ENCODE measurements at regions not wholly inside any gene's neighbourhood (a gene's known extent, or its start where the extent isn't known, plus 50 kb on each side); places are given as distances from the start of the nearest gene placed in this dataset.

- peaks cover 47% of the 10 kb centered on the region for H3K4me1 Mint-ChIP-seq
- H3K9me3 Mint-ChIP-seq = no peaks in the 10 kb centered on the region
- H3K36me3 Mint-ChIP-seq (ENCODE audit: low read depth) = no peaks in the 10 kb centered on the region
- peak overlapping the region; percentile 2 for H3K27ac Mint-ChIP-seq (ENCODE audit: unreplicated experiment)
- DNase-seq (ENCODE audit: low read depth, low spot score) = peak; percentile 21
- H3K27me3 Mint-ChIP-seq (ENCODE audit: low read depth) = no peaks in the 10 kb centered on the region
- peak overlapping the region; percentile 36 for H3K4me3 Mint-ChIP-seq
- no peak for TF ChIP-seq CTCF (conservative IDR thresholded peaks at IDR 0.05)
These were observed 190.6 kb downstream of the TMX1 start for GRCh38 chr14:51430633-51431032.

DNA sequence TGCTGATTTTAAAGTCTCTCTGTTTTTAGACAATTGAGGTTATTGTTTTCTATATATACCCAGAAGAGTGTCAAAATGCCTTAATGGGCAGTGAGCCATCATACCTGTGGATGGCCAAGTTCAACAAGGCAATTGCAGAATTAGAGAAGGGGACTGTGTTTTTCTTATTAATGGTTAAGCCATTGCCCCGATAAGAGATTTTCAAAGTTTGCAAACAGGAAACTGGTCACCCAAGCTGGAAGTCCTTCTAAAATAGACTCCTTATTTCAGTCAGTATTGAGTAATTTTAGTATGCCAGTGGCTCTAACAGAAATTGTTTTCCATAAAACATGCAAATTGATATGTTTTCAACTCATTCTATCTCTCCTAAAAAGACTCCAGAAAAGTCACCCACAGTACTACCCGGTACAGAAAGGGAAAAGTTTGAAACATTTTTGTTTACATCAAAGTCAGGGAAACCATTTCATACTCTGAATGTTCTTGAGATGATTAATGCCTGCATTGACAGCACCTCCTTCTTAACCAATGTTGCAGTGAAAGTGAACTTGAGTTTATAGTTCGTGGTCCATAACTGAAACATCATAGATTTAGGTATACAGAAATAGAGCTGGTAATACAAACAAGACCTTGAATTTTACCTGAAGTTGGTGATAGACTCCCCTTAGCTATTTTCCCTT is 191.1 kb downstream of the TMX1 start:
- Mint-ChIP-seq H3K9me3 (peaks cover 4% of the 10 kb centered on the region), H3K4me1 (peaks cover 47% of the 10 kb centered on the region), H3K36me3 (ENCODE audit: low read depth) (no peaks in the 10 kb centered on the region), H3K4me3 (peak overlapping the region; percentile 36), H3K27me3 (ENCODE audit: low read depth) (no peaks in the 10 kb centered on the region), H3K27ac (ENCODE audit: unreplicated experiment) (peak overlapping the region; percentile 2)
- no peak for DNase-seq (ENCODE audit: low read depth, low spot score)
- no peak for TF ChIP-seq CTCF (conservative IDR thresholded peaks at IDR 0.05)

GRCh38 chr14:51431741-51432140 is 191.7 kb downstream of the TMX1 start:
- TF ChIP-seq CTCF (conservative IDR thresholded peaks at IDR 0.05) = no peak
- Mint-ChIP-seq H3K36me3 (ENCODE audit: low read depth) (no peaks in the 10 kb centered on the region), H3K27ac (ENCODE audit: unreplicated experiment) (no peak overlapping the region), H3K27me3 (ENCODE audit: low read depth) (no peaks in the 10 kb centered on the region), H3K4me3 (no peak overlapping the region), H3K9me3 (peaks cover 7% of the 10 kb centered on the region), H3K4me1 (peaks cover 47% of the 10 kb centered on the region)
- no peak for DNase-seq (ENCODE audit: low read depth, low spot score)

DNA sequence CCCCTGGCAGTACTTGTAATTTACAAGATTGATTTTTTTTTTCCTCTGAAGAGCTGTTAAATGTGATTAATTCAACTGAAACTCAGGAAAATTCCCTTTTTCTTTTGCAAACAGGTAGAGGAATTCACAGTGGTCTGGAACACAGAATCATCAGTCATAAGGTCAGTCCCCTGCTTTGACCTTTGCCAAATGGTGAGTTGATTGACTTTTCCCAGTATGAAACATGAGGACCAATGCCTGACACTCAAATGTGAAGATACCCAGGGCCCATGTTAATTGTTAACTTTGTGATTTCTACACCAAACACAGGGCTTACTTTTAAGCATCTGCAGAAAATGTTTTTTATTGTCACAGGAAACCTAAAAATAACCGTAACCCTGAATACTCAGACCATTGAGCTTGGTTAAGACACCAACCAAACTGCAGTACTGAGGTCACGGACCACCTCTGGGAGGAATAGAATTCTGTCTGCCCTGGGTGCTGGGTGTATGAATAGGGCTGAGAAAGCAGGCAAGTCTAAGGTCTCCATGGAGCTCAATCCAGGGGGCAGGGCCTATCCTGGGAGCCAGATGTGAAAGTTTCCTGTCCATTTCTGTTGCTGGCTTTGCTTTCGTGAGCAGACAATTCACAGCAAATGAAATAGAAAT is 192.4 kb downstream of the TMX1 start:
- Mint-ChIP-seq H3K36me3 (ENCODE audit: low read depth) (no peaks in the 10 kb centered on the region), H3K9me3 (peaks cover 7% of the 10 kb centered on the region), H3K4me3 (no peak overlapping the region), H3K27ac (ENCODE audit: unreplicated experiment) (peak overlapping the region; percentile 50), H3K4me1 (peaks cover 47% of the 10 kb centered on the region), H3K27me3 (ENCODE audit: low read depth) (no peaks in the 10 kb centered on the region)
- TF ChIP-seq CTCF (conservative IDR thresholded peaks at IDR 0.05) = no peak
- DNase-seq (ENCODE audit: low read depth, low spot score) = no peak

DNA sequence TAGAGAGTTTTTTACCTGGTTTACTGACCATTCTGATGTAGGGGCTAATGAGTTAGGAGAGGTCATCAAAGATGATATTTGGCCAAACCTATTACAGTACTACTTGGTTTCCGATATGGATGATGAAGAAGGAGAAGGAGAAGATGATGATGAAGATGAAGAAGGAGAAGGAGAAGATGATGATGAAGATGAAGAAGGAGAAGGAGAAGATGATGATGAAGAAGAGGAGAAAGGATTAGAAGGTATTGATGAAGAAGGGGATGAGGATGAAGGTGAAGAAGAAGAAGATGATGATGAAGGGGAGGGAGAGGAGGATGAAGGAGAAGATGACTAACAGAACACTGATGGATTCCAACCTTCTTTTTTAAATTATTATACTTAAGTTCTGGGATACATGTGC is 196.6 kb downstream of the TMX1 start:
- Mint-ChIP-seq H3K9me3 (peaks cover 7% of the 10 kb centered on the region), H3K4me1 (peaks cover 15% of the 10 kb centered on the region), H3K27ac (ENCODE audit: unreplicated experiment) (no peak overlapping the region), H3K27me3 (ENCODE audit: low read depth) (no peaks in the 10 kb centered on the region), H3K36me3 (ENCODE audit: low read depth) (no peaks in the 10 kb centered on the region), H3K4me3 (no peak overlapping the region)
- TF ChIP-seq CTCF (conservative IDR thresholded peaks at IDR 0.05) = no peak
- no peak for DNase-seq (ENCODE audit: low read depth, low spot score)

Measured in neural crest cell (in vitro differentiated cells).